CD4-positive, alpha-beta T cell (primary cell): ENCODE measurements at regions not wholly inside any gene's neighbourhood (a gene's known extent, or its start where the extent isn't known, plus 50 kb on each side); places are given as distances from the start of the nearest gene placed in this dataset.

ENCODE experiments used
- ATAC-seq: fragments of 200-7000 bp; cut with Tn5 transposase; one replicate; pipeline ENCODE4 v1.10.0; 2022; ENCODE audit warnings: mild to moderate bottlenecking; ENCODE audit not compliant: poor library complexity
- CTCF ChIA-PET: fragments of 350-600 bp; sonication (Branson Sonifier 250); formaldehyde crosslinking; loops from one replicate; lab custom pipeline; 2021; ENCODE audit warnings: antibody characterized with exemption, inconsistent platforms; lab: Charles Lee
- POLR2A ChIA-PET: fragments of 350-600 bp; sonication (Branson Sonifier 250); formaldehyde crosslinking; loops from one replicate; lab custom pipeline; 2021; ENCODE audit warnings: antibody characterized with exemption, inconsistent platforms; lab: Charles Lee
- DNase-seq, 14 experiments: peaks; one replicate each; pipeline ENCODE4 v3.0.0-alpha.2; 2013 to 2020; ENCODE audit warnings: mixed read lengths in 2 of 14
- H3K27ac ChIP-seq, 2 donors: one replicate each; pipeline versions ENCODE4 v1.5.1 to v1.7.0; 2013; ENCODE audit warnings: low read length in 2 of 2, low read depth in 1 of 2, mild to moderate bottlenecking in 1 of 2
- H3K27me3 ChIP-seq, 2 experiments: 1 replicate in 1 of 2; 2 replicates in 1 of 2; pipeline versions ENCODE4 v1.6.1 to v1.7.0; 2013; ENCODE audit warnings: low read length in 2 of 2, control low read depth in 1 of 2, mild to moderate bottlenecking in 1 of 2, moderate library complexity in 1 of 2; ENCODE audit not compliant: insufficient read depth in 2 of 2, control insufficient read depth in 1 of 2
- H3K36me3 ChIP-seq: one replicate; pipeline ENCODE4 v1.6.1; 2013; ENCODE audit warnings: low read length, control low read depth; ENCODE audit not compliant: insufficient read depth
- H3K4me1 ChIP-seq: one replicate; pipeline ENCODE4 v1.6.1; 2013; ENCODE audit warnings: low read length, control low read depth; ENCODE audit not compliant: insufficient read depth
- H3K4me3 ChIP-seq: one replicate; pipeline ENCODE4 v1.5.1; 2013; ENCODE audit warnings: mild to moderate bottlenecking, low read length, moderate library complexity
- H3K9me3 ChIP-seq, 2 experiments: 1 replicate in 1 of 2; 2 replicates in 1 of 2; pipeline versions ENCODE4 v1.6.1 to v1.7.0; 2013; ENCODE audit warnings: low read length in 2 of 2, mild to moderate bottlenecking in 2 of 2, control low read depth in 1 of 2, moderate library complexity in 1 of 2; ENCODE audit not compliant: control insufficient read depth in 1 of 2, insufficient read depth in 1 of 2
- H3K27ac Mint-ChIP-seq: one replicate; pipeline ENCODE4 v1.8.0; 2020; ENCODE audit warnings: mixed read lengths
- H3K27me3 Mint-ChIP-seq: one replicate; pipeline ENCODE4 v1.8.0; 2021; ENCODE audit warnings: mixed read lengths
- H3K36me3 Mint-ChIP-seq: one replicate; pipeline ENCODE4 v1.8.0; 2021; ENCODE audit warnings: low read depth, mixed read lengths
- H3K4me1 Mint-ChIP-seq: one replicate; pipeline ENCODE4 v1.8.0; 2021; ENCODE audit warnings: low read depth, mixed read lengths
- H3K4me3 Mint-ChIP-seq: one replicate; pipeline ENCODE4 v1.8.0; 2020; ENCODE audit warnings: mild to moderate bottlenecking, mixed read lengths
- H3K9me3 Mint-ChIP-seq: one replicate; pipeline ENCODE4 v1.8.0; 2020; ENCODE audit warnings: mixed read lengths
- CTCF ChIP-seq: fragments of 200-600 bp; IDR thresholded peaks from one replicate; pipeline ENCODE4 v1.8.0; 2022; ENCODE audit warnings: antibody characterized with exemption, mild to moderate bottlenecking
- intact Hi-C, 2 experiments: fragments of 100-400 bp; cut with DNase I in 1 of 2; cut with micrococcal nuclease in 1 of 2; formaldehyde crosslinking; loops; one replicate each; pipeline versions ENCODE4 v1.15.1 to v1.9.0; 2023 to 2025; cut with DNase I, micrococcal nuclease

DNA sequence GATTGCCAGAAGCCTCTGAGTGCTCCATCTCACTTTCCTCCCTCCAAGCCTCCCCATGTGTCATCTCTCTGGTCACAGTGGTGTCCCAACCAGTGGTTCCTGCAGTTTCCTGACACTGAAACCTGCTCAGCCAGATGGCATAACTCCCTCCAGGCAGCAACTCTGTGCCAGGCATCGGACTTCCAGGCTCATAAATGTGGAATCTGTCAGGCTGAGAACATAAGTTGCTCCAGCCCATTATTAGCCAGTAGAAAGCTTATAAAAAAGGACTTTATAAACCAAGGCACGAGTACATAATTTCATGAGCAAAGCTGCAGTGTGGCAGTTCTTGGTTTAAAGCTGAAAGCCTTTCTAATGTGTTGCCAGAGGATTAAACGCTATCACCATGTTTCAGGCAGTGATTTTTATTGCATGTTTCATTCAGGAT lies 194.3 kb downstream of the DACT1 start:
- Mint-ChIP-seq H3K4me1 (no peaks in the 10 kb centered on the region), H3K27ac (no peak overlapping the region), H3K9me3 (peaks cover 2% of the 10 kb centered on the region), H3K36me3 (no peaks in the 10 kb centered on the region), H3K27me3 (no peaks in the 10 kb centered on the region), H3K4me3 (no peak overlapping the region)
- Histone ChIP-seq H3K4me3 (no peak overlapping the region), H3K9me3 (peaks cover 0 to 20% of the 10 kb centered on the region in 2 experiments), H3K36me3 (no peaks in the 10 kb centered on the region), H3K27ac (no peak overlapping the region), H3K27me3 (no peaks in the 10 kb centered on the region), H3K4me1 (no peaks in the 10 kb centered on the region)
- ATAC-seq, result no peak
- DNase-seq, result no peak
- no peak for TF ChIP-seq CTCF
- intact Hi-C loops, result no loop called here
- POLR2A ChIA-PET, result no interaction called here
- CTCF ChIA-PET, result no interaction called here

- no peak overlapping the region for H3K4me3 ChIP-seq
- H3K9me3 ChIP-seq, result peaks cover 0 to 8% of the 10 kb centered on the region in 2 experiments
- no peaks in the 10 kb centered on the region for H3K9me3 Mint-ChIP-seq
- no peak overlapping the region for H3K27ac ChIP-seq
- H3K27ac Mint-ChIP-seq, result no peak overlapping the region
- H3K4me3 Mint-ChIP-seq, result no peak overlapping the region
- H3K36me3 Mint-ChIP-seq, result no peaks in the 10 kb centered on the region
- DNase-seq, result no peak
- TF ChIP-seq CTCF, result no peak
- no peaks in the 10 kb centered on the region for H3K27me3 Mint-ChIP-seq
- no peak for ATAC-seq
- no peaks in the 10 kb centered on the region for H3K36me3 ChIP-seq
- H3K4me1 Mint-ChIP-seq, result no peaks in the 10 kb centered on the region
- CTCF ChIA-PET, result no interaction called here
- no peaks in the 10 kb centered on the region for H3K27me3 ChIP-seq
- no peaks in the 10 kb centered on the region for H3K4me1 ChIP-seq
- POLR2A ChIA-PET, result no interaction called here
- intact Hi-C loops, result no loop called here
Measured at GRCh38 chr14:58833634-58834378, 196.0 kb downstream of the DACT1 start.

DNA sequence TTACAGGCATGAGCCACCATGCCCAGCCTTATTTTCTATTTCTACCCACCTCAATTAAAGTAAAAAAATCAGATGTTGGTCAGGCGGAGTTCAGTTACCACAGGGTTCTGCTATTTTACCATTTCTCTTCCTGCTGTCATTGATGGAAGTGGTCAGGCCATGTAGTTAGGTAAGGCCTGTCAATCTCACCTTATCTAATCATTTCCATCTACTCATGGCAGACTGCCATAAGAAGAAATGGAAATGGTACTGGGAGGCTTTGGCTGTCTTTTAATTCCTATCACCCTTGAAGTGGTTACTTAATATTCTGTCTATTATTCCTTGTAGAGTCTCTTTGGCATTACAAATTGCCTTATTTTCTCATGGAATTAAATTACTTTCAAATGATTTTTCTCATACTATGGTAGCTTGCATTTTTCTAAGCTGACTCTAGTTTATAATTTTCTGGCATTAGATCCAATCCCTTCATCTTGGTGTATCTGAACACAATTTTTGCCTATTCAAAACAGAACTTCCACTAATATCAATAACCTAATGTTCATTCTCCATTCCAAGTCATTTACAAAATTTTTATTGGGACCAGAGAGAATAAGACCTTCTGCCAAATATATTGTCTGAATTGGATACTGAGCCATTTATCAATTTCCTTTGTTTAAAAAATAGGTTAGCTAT lies 198.7 kb downstream of the DACT1 start:
- CTCF ChIA-PET, result no interaction called here
- Histone ChIP-seq H3K4me1 (no peaks in the 10 kb centered on the region), H3K9me3 (peaks cover 0 to 8% of the 10 kb centered on the region in 2 experiments), H3K36me3 (no peaks in the 10 kb centered on the region), H3K27ac (no peak overlapping the region), H3K27me3 (no peaks in the 10 kb centered on the region), H3K4me3 (no peak overlapping the region)
- H3K27ac Mint-ChIP-seq, result no peak overlapping the region
- DNase-seq (no peak), ATAC-seq (no peak)
- H3K4me3 Mint-ChIP-seq, result no peak overlapping the region
- H3K9me3 Mint-ChIP-seq, result no peaks in the 10 kb centered on the region
- H3K27me3 Mint-ChIP-seq, result no peaks in the 10 kb centered on the region
- H3K36me3 Mint-ChIP-seq, result no peaks in the 10 kb centered on the region
- TF ChIP-seq CTCF, result no peak
- POLR2A ChIA-PET, result no interaction called here
- no peaks in the 10 kb centered on the region for H3K4me1 Mint-ChIP-seq
- intact Hi-C loops, result no loop called here
